Mesendoderm (in vitro differentiated cells): ENCODE measurements at regions not wholly inside any gene's neighbourhood (a gene's known extent, or its start where the extent isn't known, plus 50 kb on each side); places are given as distances from the start of the nearest gene placed in this dataset.

ENCODE experiments used
- DNase-seq: peaks from one replicate; pipeline ENCODE4 v3.0.0; 2013
- H2AK5ac ChIP-seq: 2 replicates; pipeline ENCODE4 v1.6.1; 2013; ENCODE audit warnings: low read length, inconsistent platforms
- H2BK120ac ChIP-seq: 2 replicates; pipeline ENCODE4 v1.6.1; 2013; ENCODE audit warnings: low read depth, mild to moderate bottlenecking, low read length, moderate library complexity, mixed read lengths
- H2BK15ac ChIP-seq: replicated peaks from 2 replicates; pipeline ENCODE4 v1.6.1; 2013; ENCODE audit warnings: low read depth, mild to moderate bottlenecking, moderate library complexity
- H2BK5ac ChIP-seq: 2 replicates; pipeline ENCODE4 v1.6.1; 2013; ENCODE audit warnings: low read length, inconsistent platforms
- H3K18ac ChIP-seq: 2 replicates; pipeline ENCODE4 v1.6.1; 2013; ENCODE audit warnings: mild to moderate bottlenecking, low read length, mixed read lengths
- H3K23ac ChIP-seq: one replicate; pipeline ENCODE4 v1.6.1; 2013; ENCODE audit warnings: low read length
- H3K27ac ChIP-seq: 2 replicates; pipeline ENCODE4 v1.5.1; 2013; ENCODE audit warnings: low read depth, mild to moderate bottlenecking, inconsistent platforms, low read length, moderate library complexity
- H3K27me3 ChIP-seq: 2 replicates; pipeline ENCODE4 v1.6.1; 2013; ENCODE audit warnings: low read length, control low read depth, mild to moderate bottlenecking, inconsistent platforms; ENCODE audit not compliant: insufficient read depth, poor library complexity
- H3K36me3 ChIP-seq: 2 replicates; pipeline ENCODE4 v1.6.1; 2013; ENCODE audit warnings: low read length, inconsistent platforms; ENCODE audit not compliant: control insufficient read depth, insufficient read depth
- H3K4ac ChIP-seq: one replicate; pipeline ENCODE4 v1.6.1; 2013; ENCODE audit warnings: low read depth, mild to moderate bottlenecking, low read length, moderate library complexity
- H3K4me1 ChIP-seq: 2 replicates; pipeline ENCODE4 v1.6.1; 2013; ENCODE audit warnings: low read depth, low read length, inconsistent platforms; ENCODE audit not compliant: control insufficient read depth
- H3K4me2 ChIP-seq: 2 replicates; pipeline ENCODE4 v1.6.1; 2013; ENCODE audit warnings: low read length
- H3K4me3 ChIP-seq: 2 replicates; pipeline ENCODE4 v1.5.1; 2013; ENCODE audit warnings: mild to moderate bottlenecking, low read length
- H3K56ac ChIP-seq: one replicate; pipeline ENCODE4 v1.6.1; 2013; ENCODE audit warnings: low read length
- H3K79me1 ChIP-seq: 2 replicates; pipeline ENCODE4 v1.6.1; 2013; ENCODE audit warnings: low read length, inconsistent platforms
- H3K79me2 ChIP-seq: 2 replicates; pipeline ENCODE4 v1.6.1; 2013; ENCODE audit warnings: mild to moderate bottlenecking, low read length; ENCODE audit not compliant: control insufficient read depth, insufficient read depth
- H3K9ac ChIP-seq: 2 replicates; pipeline ENCODE4 v1.6.1; 2013; ENCODE audit warnings: low read length, inconsistent platforms
- H4K5ac ChIP-seq: one replicate; pipeline ENCODE4 v1.6.1; 2013; ENCODE audit warnings: low read length
- H4K8ac ChIP-seq: one replicate; pipeline ENCODE4 v1.6.1; 2013; ENCODE audit warnings: low read depth, mild to moderate bottlenecking, control low read depth, low read length, moderate library complexity
- WGBS: extraction: QIAGEN DNeasy Blood & Tissue Kit; methylation state at CpG from one replicate; pipeline ENCODE4 v1.1.7; 2013; ENCODE audit warnings: low lambda C conversion rate, missing lambda C conversion rate; ENCODE audit not compliant: insufficient coverage; ENCODE audit errors: extremely low coverage; 5-methylcytosine and 5-hydroxymethylcytosine counted together

- H3K79me2 ChIP-seq: no peaks in the 10 kb centered on the region
- H3K4ac ChIP-seq: no peak overlapping the region
- H3K9ac ChIP-seq: no peak overlapping the region
- no peak for DNase-seq
- H3K4me1 ChIP-seq: no peaks in the 10 kb centered on the region
- H3K18ac ChIP-seq: no peak overlapping the region
- H3K27ac ChIP-seq: no peak overlapping the region
- no peak overlapping the region for H3K56ac ChIP-seq
- no peaks in the 10 kb centered on the region for H3K79me1 ChIP-seq
- no peak overlapping the region for H4K8ac ChIP-seq
- H2AK5ac ChIP-seq: no peak overlapping the region
- H3K23ac ChIP-seq: no peak overlapping the region
- H3K4me3 ChIP-seq: no peak overlapping the region
- no CpG with 5 or more reads among the region's 2 CpGs for WGBS
- no peaks in the 10 kb centered on the region for H3K36me3 ChIP-seq
- no peaks in the 10 kb centered on the region for H3K27me3 ChIP-seq
- no peak overlapping the region for H4K5ac ChIP-seq
- H3K4me2 ChIP-seq: no peak overlapping the region
- H2BK15ac ChIP-seq: no peak overlapping the region
- H2BK120ac ChIP-seq: no peak overlapping the region
- H2BK5ac ChIP-seq: no peak overlapping the region
Observed at GRCh38 chr4:155523358-155523757, 143.3 kb upstream of the GUCY1A1 start.

GRCh38 chr4:155522201-155522600 lies 144.4 kb upstream of the GUCY1A1 start:
- Histone ChIP-seq H2AK5ac (no peak overlapping the region), H3K9ac (no peak overlapping the region), H3K36me3 (no peaks in the 10 kb centered on the region), H3K79me2 (no peaks in the 10 kb centered on the region), H3K23ac (no peak overlapping the region), H2BK120ac (no peak overlapping the region), H3K27ac (no peak overlapping the region), H3K4me1 (no peaks in the 10 kb centered on the region), H3K27me3 (no peaks in the 10 kb centered on the region), H3K4me3 (no peak overlapping the region), H4K8ac (no peak overlapping the region), H3K4me2 (no peak overlapping the region), H2BK5ac (no peak overlapping the region), H4K5ac (no peak overlapping the region), H3K56ac (no peak overlapping the region), H3K18ac (no peak overlapping the region), H3K79me1 (no peaks in the 10 kb centered on the region), H3K4ac (no peak overlapping the region), H2BK15ac (no peak overlapping the region)
- DNase-seq: no peak
- no CpG with 5 or more reads among the region's 2 CpGs for WGBS

- no peak for DNase-seq
- no CpG with 5 or more reads among the region's 7 CpGs for WGBS
Observed at GRCh38 chr4:155521382-155521781, 144.6 kb upstream of the MAP9 start.

GRCh38 chr4:155515444-155516075 lies 138.8 kb upstream of the MAP9 start:
- no peaks in the 10 kb centered on the region for H3K79me1 ChIP-seq
- no peak overlapping the region for H3K23ac ChIP-seq

More at GRCh38 chr4:155521382-155521781, 144.6 kb upstream of the MAP9 start:
- no peak overlapping the region for H2AK5ac ChIP-seq
- H3K27ac ChIP-seq: no peak overlapping the region
- no peaks in the 10 kb centered on the region for H3K27me3 ChIP-seq
- no peak overlapping the region for H4K8ac ChIP-seq
- no peaks in the 10 kb centered on the region for H3K79me1 ChIP-seq
- no peak overlapping the region for H2BK120ac ChIP-seq
- H2BK5ac ChIP-seq: no peak overlapping the region
- no peaks in the 10 kb centered on the region for H3K4me1 ChIP-seq
- H3K4me3 ChIP-seq: no peak overlapping the region
- H3K56ac ChIP-seq: no peak overlapping the region
- no peak overlapping the region for H3K9ac ChIP-seq
- no peak overlapping the region for H3K4me2 ChIP-seq
- H3K23ac ChIP-seq: no peak overlapping the region
- H3K36me3 ChIP-seq: no peaks in the 10 kb centered on the region
- H4K5ac ChIP-seq: no peak overlapping the region
- no peaks in the 10 kb centered on the region for H3K79me2 ChIP-seq
- no peak overlapping the region for H2BK15ac ChIP-seq
- H3K4ac ChIP-seq: no peak overlapping the region
- H3K18ac ChIP-seq: no peak overlapping the region

GRCh38 chr4:155514628-155515027 lies 137.9 kb upstream of the MAP9 start:
- no peak for DNase-seq

More at GRCh38 chr4:155515444-155516075, 138.8 kb upstream of the MAP9 start:
- no peaks in the 10 kb centered on the region for H3K4me1 ChIP-seq
- no peaks in the 10 kb centered on the region for H3K36me3 ChIP-seq
- H3K4me3 ChIP-seq: no peak overlapping the region
- no peaks in the 10 kb centered on the region for H3K79me2 ChIP-seq
- no peak overlapping the region for H2BK5ac ChIP-seq
- no peak overlapping the region for H2AK5ac ChIP-seq
- no peak overlapping the region for H2BK120ac ChIP-seq
- no peak for DNase-seq
- no peak overlapping the region for H4K5ac ChIP-seq
- H3K9ac ChIP-seq: no peak overlapping the region
- no peak overlapping the region for H3K4ac ChIP-seq
- no peak overlapping the region for H2BK15ac ChIP-seq
- no peak overlapping the region for H4K8ac ChIP-seq
- no peak overlapping the region for H3K27ac ChIP-seq
- no peak overlapping the region for H3K4me2 ChIP-seq
- H3K27me3 ChIP-seq: no peaks in the 10 kb centered on the region
- no CpG with 5 or more reads among the region's 3 CpGs for WGBS
- H3K18ac ChIP-seq: no peak overlapping the region
- H3K56ac ChIP-seq: no peak overlapping the region

GRCh38 chr4:155512817-155513216 lies 136.1 kb upstream of the MAP9 start:
- H3K27ac ChIP-seq: no peak overlapping the region
- H2BK120ac ChIP-seq: no peak overlapping the region
- no peak overlapping the region for H3K4me3 ChIP-seq
- no peak for DNase-seq
- H3K27me3 ChIP-seq: no peaks in the 10 kb centered on the region
- no peak overlapping the region for H2AK5ac ChIP-seq
- H3K79me2 ChIP-seq: no peaks in the 10 kb centered on the region
- no peak overlapping the region for H2BK15ac ChIP-seq
- no peak overlapping the region for H3K9ac ChIP-seq
- H3K79me1 ChIP-seq: no peaks in the 10 kb centered on the region
- no peak overlapping the region for H4K8ac ChIP-seq
- no peak overlapping the region for H3K23ac ChIP-seq
- no peak overlapping the region for H4K5ac ChIP-seq
- no peaks in the 10 kb centered on the region for H3K4me1 ChIP-seq
- H2BK5ac ChIP-seq: no peak overlapping the region
- no peaks in the 10 kb centered on the region for H3K36me3 ChIP-seq
- H3K18ac ChIP-seq: no peak overlapping the region
- no peak overlapping the region for H3K4me2 ChIP-seq
- no peak overlapping the region for H3K4ac ChIP-seq
- no peak overlapping the region for H3K56ac ChIP-seq
- WGBS: no CpG with 5 or more reads among the region's 5 CpGs

More at GRCh38 chr4:155514628-155515027, 137.9 kb upstream of the MAP9 start:
- Histone ChIP-seq H3K27ac (no peak overlapping the region), H3K4me2 (no peak overlapping the region), H3K4me1 (no peaks in the 10 kb centered on the region), H2AK5ac (no peak overlapping the region), H3K9ac (no peak overlapping the region), H2BK120ac (no peak overlapping the region), H3K4ac (no peak overlapping the region), H4K5ac (no peak overlapping the region), H3K36me3 (no peaks in the 10 kb centered on the region), H3K79me2 (no peaks in the 10 kb centered on the region), H3K4me3 (no peak overlapping the region), H2BK5ac (no peak overlapping the region), H3K23ac (no peak overlapping the region), H3K27me3 (no peaks in the 10 kb centered on the region), H4K8ac (no peak overlapping the region), H3K79me1 (no peaks in the 10 kb centered on the region), H3K56ac (no peak overlapping the region), H3K18ac (no peak overlapping the region), H2BK15ac (no peak overlapping the region)
- WGBS: no CpG with 5 or more reads among the region's 2 CpGs
